ENCODE measurements at regions not wholly inside any gene's neighbourhood (a gene's known extent, or its start where the extent isn't known, plus 50 kb on each side); places are given as distances from the start of the nearest gene placed in this dataset.

- no peak for TF ChIP-seq POLR2AphosphoS5 (IDR thresholded peaks at IDR 0.05; ENCODE audit: low read depth, low read length)
These were observed 655.3 kb downstream of the RNF144B start (continued) for GRCh38 chr6:19042420-19042819.

GRCh38 chr6:19050765-19051164 lies 663.6 kb downstream of the RNF144B start:
- Histone ChIP-seq H2BK12ac (ENCODE audit: low read depth, low read length) (no peak overlapping the region), H3K56ac (replicated peaks; ENCODE audit: insufficient read length, low read depth, low read length) (no peak overlapping the region), H4K5ac (ENCODE audit: insufficient read length, low read depth, low read length) (no peak overlapping the region), H3K79me1 (ENCODE audit: low read depth, low read length) (no peaks in the 10 kb centered on the region), H2BK20ac (ENCODE audit: low read length) (no peak overlapping the region), H2BK120ac (replicated peaks; ENCODE audit: low read depth, low read length) (no peak overlapping the region), H3K9ac (replicated peaks in 1 of 4; ENCODE audit: extremely low read depth in 1 of 4, low read depth in 3 of 4, low read length in 3 of 4) (no peak overlapping the region), H2AK5ac (ENCODE audit: low read depth, low read length) (no peak overlapping the region), H3K36me3 (ENCODE audit: control insufficient read depth in 2 of 4, insufficient read depth in 4 of 4, low read length in 3 of 4) (no peaks in the 10 kb centered on the region), H3K4ac (replicated peaks; ENCODE audit: insufficient read length, low read depth, low read length) (no peak overlapping the region), H2BK15ac (ENCODE audit: low read length) (no peak overlapping the region), H2BK5ac (ENCODE audit: low read depth, low read length) (no peak overlapping the region; the same call in 1 of the 2 replicates), H3K4me1 (replicated peaks in 1 of 4; ENCODE audit: control insufficient read depth in 3 of 4, insufficient read depth in 4 of 4, low read length in 3 of 4) (no peaks in the 10 kb centered on the region), H2AFZ (ENCODE audit: low read length) (no peak overlapping the region), H3K23me2 (ENCODE audit: low read depth, low read length) (no peaks in the 10 kb centered on the region), H3K27ac (ENCODE audit: low read depth, low read length) (no peak overlapping the region), H4K20me1 (replicated peaks in 1 of 2; ENCODE audit: control insufficient read depth in 1 of 2, insufficient read depth in 2 of 2, low read length in 2 of 2) (no peaks in the 10 kb centered on the region), H4K8ac (ENCODE audit: extremely low read depth, insufficient read depth, low read length) (no peak overlapping the region), H3K27me3 (replicated peaks in 1 of 4; ENCODE audit: control insufficient read depth in 3 of 4, extremely low read depth in 1 of 4, insufficient read depth in 3 of 4, low read length in 3 of 4) (no peaks in the 10 kb centered on the region), H3K4me3 (ENCODE audit: extremely low read depth in 1 of 4, insufficient read depth in 2 of 4, low read depth in 3 of 4, low read length in 4 of 4) (no peak overlapping the region), H4K91ac (replicated peaks; ENCODE audit: insufficient read length, low read length) (no peak overlapping the region), H3K23ac (ENCODE audit: insufficient read length) (no peak overlapping the region), H3K79me2 (ENCODE audit: control insufficient read depth in 1 of 2, insufficient read depth in 2 of 2, low read length in 2 of 2) (no peaks in the 10 kb centered on the region), H3K18ac (ENCODE audit: extremely low read depth, low read length) (no peak overlapping the region), H3K4me2 (ENCODE audit: insufficient read depth in 1 of 2, low read depth in 2 of 2, low read length in 2 of 2) (no peak overlapping the region), H3K9me3 (ENCODE audit: insufficient read depth in 2 of 2, low read depth in 1 of 2, low read length in 1 of 2) (no peaks in the 10 kb centered on the region; a peak in 1 of 4 replicates), H3K14ac (ENCODE audit: insufficient read length) (no peak overlapping the region)
- WGBS, 2 experiments (ENCODE audit: extremely low coverage in 1 of 2, insufficient coverage in 1 of 2, insufficient read length in 1 of 2, insufficient replicate concordance in 2 of 2, low coverage in 1 of 2, low lambda C conversion rate in 2 of 2, missing lambda C conversion rate in 1 of 2) = 90% methylated on average over 3 of the region's 3 CpGs; no CpG with 5 or more reads in 1 of the 2 experiments
- FAIRE-seq = no peak
- ChIA-PET POLR2A (ENCODE audit: partially characterized antibody) (no interaction called here), CTCF (ENCODE audit: partially characterized antibody) (interaction anchor here (1.2 to 1.6 kb wide), 4 partner anchors 10 to 26 kb away, joined by 3 to 4 read pairs (median 3); no protein-coding TSS in a partner anchor)
- no peak for DNase-seq (ENCODE audit: low read depth in 1 of 2, low spot score in 2 of 2)
- no peak for TF ChIP-seq USF2 (IDR thresholded peaks at IDR 0.05; ENCODE audit: low read length)
- TF ChIP-seq MAX (IDR thresholded peaks at IDR 0.05) = no peak
- no peak for TF ChIP-seq RFX5 (IDR thresholded peaks at IDR 0.05; ENCODE audit: borderline replicate concordance, low read depth, low read length)
- TF ChIP-seq TEAD4 (IDR thresholded peaks at IDR 0.05; ENCODE audit: low read depth, low read length) = no peak
- TF ChIP-seq GTF2F1 (IDR thresholded peaks at IDR 0.05; ENCODE audit: borderline replicate concordance, low read depth, low read length) = no peak
- no peak for TF ChIP-seq CBX5 (IDR thresholded peaks at IDR 0.05; ENCODE audit: low read depth, low read length)
- TF ChIP-seq SIRT6 (IDR thresholded peaks at IDR 0.05; ENCODE audit: low read length) = no peak
- no peak for TF ChIP-seq YY1 (IDR thresholded peaks at IDR 0.05; ENCODE audit: low read depth, low read length)
- TF ChIP-seq NANOG (IDR thresholded peaks at IDR 0.05; ENCODE audit: insufficient read depth, low read depth, low read length, poor library complexity, severe bottlenecking) = no peak

All from H1 (cell line).